Stimulated activated CD4-positive, alpha-beta T cell treated with anti-CD3 and anti-CD28 coated beads, Interleukin-1b, Interleukin-23, amount 100 ng/mL, for 4 hours (primary cell): ENCODE measurements at regions not wholly inside any gene's neighbourhood (a gene's known extent, or its start where the extent isn't known, plus 50 kb on each side); places are given as distances from the start of the nearest gene placed in this dataset.
"Not testable (repeated sequence)": the region's sequence is repeated elsewhere in the genome, so short reads cannot be mapped to it uniquely, and the experiment has no call there.

Experiments
- DNase-seq, 2 donors: peaks; one replicate each; pipeline ENCODE4 v3.0.0-alpha.2; 2020; ENCODE audit warnings: low read depth in 2 of 2

DNA sequence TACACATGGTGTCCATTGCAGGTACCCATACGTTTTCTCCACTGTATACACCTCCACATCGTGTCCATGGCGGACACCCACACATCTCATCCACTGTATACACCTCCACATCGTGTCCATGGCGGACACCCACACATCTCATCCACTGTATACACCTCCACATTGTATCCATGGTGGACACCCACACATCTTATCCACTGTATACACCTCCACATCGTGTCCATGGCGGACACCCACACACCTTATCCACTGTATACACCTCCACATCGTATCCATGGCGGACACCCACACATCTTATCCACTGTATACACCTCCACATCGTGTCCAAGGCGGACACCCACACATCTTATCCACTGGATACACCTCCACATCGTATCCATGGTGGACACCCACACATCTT, 50.4 kb upstream of the TTC34 start:
- DNase-seq = not testable (repeated sequence)

DNA sequence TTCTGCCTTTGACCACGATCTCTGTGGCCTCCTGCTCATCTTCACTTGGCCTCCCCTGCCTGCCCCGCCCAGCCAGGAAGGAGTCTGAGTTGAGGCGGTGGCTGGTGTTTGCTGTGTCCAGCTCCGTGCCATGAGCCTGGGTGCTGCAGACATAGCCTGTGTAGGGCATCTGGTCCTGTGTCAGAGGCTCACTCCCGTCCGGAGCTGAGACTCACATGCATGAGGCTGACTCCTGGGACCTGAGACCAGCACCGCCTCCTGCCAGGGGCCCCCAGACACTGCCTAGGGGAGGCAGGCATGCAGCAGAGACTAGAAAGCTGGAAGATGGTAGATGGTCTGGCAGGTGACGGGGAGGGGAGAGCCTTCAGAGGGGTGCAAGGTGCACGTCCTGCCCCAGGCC, 52.2 kb upstream of the TTC34 start:
- no peak for DNase-seq

DNA sequence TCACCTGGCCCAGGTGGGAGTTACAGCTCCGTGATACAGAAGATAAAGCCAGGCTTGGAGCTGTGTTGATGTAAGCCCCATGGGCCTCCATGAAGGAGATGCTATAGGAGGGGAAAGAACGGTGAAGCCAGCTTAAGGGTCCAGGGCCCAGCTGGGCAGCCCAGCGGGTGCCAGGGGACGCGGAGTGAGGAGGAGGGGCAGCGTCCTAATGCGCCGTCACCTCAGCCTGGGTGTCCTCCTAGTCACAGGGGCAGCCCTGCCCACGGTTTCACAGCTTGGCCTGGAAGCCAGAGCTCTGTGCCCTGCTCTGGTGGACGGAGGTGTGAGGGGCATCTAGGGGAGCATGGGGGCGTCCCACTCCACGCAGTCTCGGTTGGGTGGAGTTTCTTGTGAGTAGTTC, 52.7 kb upstream of the TTC34 start:
- DNase-seq = no peak

GRCh38 chr1:2854611-2855010, 53.1 kb upstream of the TTC34 start:
- no peak for DNase-seq

- DNase-seq = no peak
Observed at GRCh38 chr1:2855206-2856065, 53.9 kb upstream of the TTC34 start.

DNA sequence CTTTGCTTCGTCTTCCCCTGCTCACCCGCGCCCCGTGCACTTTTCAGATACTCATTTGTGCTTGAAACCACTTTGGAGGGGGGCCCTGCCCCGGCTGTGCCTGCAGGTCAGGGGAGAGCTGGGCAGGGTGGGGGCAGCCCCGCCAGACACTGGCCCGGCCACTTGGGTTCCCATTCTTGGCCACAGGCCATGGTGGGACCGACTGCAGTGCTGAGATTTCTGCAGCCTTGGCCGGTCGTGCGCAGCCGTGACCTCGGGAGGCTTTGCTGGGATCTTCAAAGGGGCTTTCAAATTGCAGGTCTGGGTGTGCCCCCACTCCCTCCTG, 54.5 kb upstream of the TTC34 start:
- no peak for DNase-seq

GRCh38 chr1:2856676-2857375, 55.3 kb upstream of the TTC34 start:
- DNase-seq = no peak

GRCh38 chr1:2857521-2857920, 56.0 kb upstream of the TTC34 start:
- DNase-seq = no peak

- DNase-seq = no peak
Observed at GRCh38 chr1:2858676-2859075, 57.2 kb upstream of the TTC34 start.

GRCh38 chr1:2859219-2859880, 57.9 kb upstream of the TTC34 start:
- no peak for DNase-seq

- no peak for DNase-seq
Observed at GRCh38 chr1:2859881-2860430, 58.5 kb upstream of the TTC34 start.

DNA sequence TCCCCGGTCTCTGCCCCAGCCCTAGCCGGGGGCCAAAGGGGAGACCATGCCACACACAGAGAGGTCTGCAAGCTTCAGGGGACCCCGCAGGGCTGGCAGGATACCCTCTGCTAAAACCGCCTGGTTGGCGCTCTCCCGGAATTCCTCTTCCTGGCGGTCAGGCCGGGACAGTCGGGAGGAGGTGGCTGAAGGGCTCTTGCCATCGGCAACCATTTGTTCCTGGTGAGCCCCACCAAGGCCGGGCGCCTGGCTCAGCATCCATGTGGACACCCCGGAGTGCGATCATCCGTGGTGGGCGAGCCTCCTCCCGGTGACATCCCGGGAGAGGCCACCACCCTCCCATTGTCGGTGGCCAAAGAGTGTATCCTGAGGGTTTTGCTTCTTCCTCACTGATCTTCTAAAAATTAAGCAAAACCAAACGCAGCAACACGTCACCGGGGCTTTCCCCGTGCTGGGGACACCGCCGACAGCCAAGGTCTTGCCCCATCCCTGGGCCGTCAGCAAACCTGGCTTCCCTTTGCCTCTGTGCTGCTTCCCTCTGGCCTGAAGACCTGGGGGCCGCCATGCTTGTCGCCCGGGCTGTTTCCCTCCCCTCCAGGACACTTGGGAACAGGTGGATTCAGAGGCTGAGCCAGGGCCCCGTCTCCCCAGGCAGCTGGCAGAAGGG, 59.1 kb upstream of the TTC34 start:
- DNase-seq = no peak

DNA sequence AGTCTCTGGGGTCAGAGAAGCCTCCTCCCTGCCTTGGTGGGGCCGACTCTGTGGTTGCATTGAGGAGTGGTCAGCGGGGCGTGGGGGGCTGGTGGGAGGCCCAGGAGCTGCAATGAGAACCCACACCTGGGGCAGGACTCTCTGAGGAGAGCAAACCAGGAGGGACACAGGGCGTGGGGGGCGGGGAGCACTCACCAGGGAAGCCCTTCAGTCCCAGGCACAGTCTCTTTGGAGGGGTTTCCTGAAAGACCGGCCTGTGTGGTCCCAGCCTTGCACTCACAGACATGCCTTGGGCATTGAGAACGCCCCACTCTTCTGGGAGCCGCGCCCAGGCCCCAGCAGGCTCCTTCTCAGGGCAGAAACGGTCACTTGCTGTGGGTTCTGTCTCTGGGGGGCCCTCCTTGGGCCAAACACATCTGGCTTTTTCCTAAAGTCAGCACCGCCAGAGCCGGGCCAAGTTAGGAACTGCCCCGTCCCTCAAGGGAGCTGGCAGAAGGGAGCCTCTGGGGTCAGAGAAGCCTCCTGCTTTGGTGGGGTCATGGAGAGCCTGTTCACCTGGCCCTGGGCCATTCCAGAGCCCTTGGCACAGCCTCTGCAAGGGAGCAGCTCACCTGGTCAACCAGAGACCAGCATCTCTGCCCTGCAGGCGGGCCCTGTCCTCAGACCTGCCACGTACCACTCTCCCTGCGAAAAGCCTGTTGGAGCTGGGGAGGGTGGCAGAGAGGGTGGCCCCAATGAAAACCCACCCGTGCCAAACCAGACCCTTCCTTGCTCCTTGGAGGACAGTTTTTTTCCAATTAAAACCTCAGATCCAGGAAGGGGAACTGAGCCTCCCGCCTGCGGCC, 59.9 kb upstream of the TTC34 start:
- DNase-seq = no peak

DNA sequence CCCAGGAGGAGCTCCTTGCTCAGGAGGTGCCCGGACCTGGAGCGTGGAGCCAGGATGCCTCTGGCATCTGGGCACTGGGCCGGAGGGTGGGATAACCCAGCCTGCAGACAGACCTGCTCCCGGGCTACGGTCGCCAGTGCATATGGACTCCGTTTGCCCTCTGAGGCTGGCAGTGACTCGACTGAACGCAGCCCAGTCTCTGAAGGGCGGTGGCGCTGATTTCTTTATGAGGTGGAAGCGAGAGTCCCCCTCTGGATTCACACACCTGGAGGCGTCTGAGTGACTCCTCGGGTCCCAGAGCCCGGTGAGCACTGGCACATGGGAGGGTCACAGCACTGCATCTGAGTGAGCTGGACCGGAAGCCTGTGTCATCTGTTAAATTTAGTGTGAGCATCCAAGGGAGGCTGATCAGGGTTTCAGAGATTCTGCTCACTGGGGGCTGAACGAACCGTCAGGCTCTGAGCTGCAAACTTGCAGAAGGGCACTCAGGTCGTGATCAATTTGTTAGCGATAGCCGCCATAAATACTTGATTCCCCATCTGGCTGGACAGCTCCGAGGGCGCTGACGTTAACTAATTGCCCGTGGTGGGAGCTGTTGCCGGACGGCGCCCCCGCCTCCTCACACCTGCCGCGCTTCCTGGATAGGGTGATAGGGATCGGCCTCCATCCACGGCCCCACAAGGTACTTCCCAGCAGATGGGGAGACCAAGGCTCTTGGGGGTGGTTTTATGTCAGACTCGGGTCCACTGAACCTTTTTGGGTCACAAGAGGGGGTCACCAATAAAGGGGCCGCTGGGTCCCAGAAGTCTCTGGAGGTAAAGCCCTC, 60.7 kb upstream of the TTC34 start:
- no peak for DNase-seq

- no peak for DNase-seq
Observed at GRCh38 chr1:2862814-2863647, 61.5 kb upstream of the TTC34 start.

- DNase-seq = no peak
Observed at GRCh38 chr1:2863648-2863963, 62.1 kb upstream of the TTC34 start.

GRCh38 chr1:2864203-2864905, 62.9 kb upstream of the TTC34 start:
- DNase-seq = no peak

- no peak for DNase-seq
Observed at GRCh38 chr1:2865000-2865399, 63.5 kb upstream of the TTC34 start.
